Naive B cell (primary cell): ENCODE measurements at regions not wholly inside any gene's neighbourhood (a gene's known extent, or its start where the extent isn't known, plus 50 kb on each side); places are given as distances from the start of the nearest gene placed in this dataset.
A peak's percentile ranks its signal among the peaks of the same experiment; 100 is the strongest.

Source experiments
- ATAC-seq, 2 donors: fragments of 150-1000 bp; cut with Tn5 transposase; 2 replicates each; pipeline ENCODE4 v1.10.0; 2021; ENCODE audit warnings: low read depth in 2 of 2, mild to moderate bottlenecking in 2 of 2, moderate library complexity in 2 of 2
- DNase-seq: peaks from one replicate; pipeline ENCODE4 v3.0.0; 2022
- H3K27ac Mint-ChIP-seq, 6 donors: one replicate each; pipeline ENCODE4 v1.8.0; 2020 to 2022; ENCODE audit warnings: mild to moderate bottlenecking in 6 of 6, mixed read lengths in 6 of 6, moderate library complexity in 5 of 6, inconsistent platforms in 2 of 6
- H3K27me3 Mint-ChIP-seq, 3 donors: one replicate each; pipeline ENCODE4 v1.8.0; 2021 to 2022; ENCODE audit warnings: mixed read lengths in 3 of 3, mild to moderate bottlenecking in 1 of 3
- H3K36me3 Mint-ChIP-seq, 2 donors: one replicate each; pipeline ENCODE4 v1.8.0; 2020 to 2022; ENCODE audit warnings: mixed read lengths in 2 of 2, inconsistent platforms in 1 of 2, mild to moderate bottlenecking in 1 of 2
- H3K4me1 Mint-ChIP-seq, 3 donors: one replicate each; pipeline ENCODE4 v1.8.0; 2020 to 2022; ENCODE audit warnings: mixed read lengths in 3 of 3, inconsistent platforms in 1 of 3, mild to moderate bottlenecking in 1 of 3, moderate library complexity in 1 of 3
- H3K4me3 Mint-ChIP-seq, 8 donors: one replicate each; pipeline ENCODE4 v1.8.0; 2020 to 2022; ENCODE audit warnings: mild to moderate bottlenecking in 8 of 8, mixed read lengths in 8 of 8, moderate library complexity in 8 of 8, inconsistent platforms in 2 of 8
- H3K9me3 Mint-ChIP-seq, 7 donors: one replicate each; pipeline ENCODE4 v1.8.0; 2020 to 2022; ENCODE audit warnings: mixed read lengths in 7 of 7, mild to moderate bottlenecking in 5 of 7, inconsistent platforms in 2 of 7, moderate library complexity in 1 of 7

DNA sequence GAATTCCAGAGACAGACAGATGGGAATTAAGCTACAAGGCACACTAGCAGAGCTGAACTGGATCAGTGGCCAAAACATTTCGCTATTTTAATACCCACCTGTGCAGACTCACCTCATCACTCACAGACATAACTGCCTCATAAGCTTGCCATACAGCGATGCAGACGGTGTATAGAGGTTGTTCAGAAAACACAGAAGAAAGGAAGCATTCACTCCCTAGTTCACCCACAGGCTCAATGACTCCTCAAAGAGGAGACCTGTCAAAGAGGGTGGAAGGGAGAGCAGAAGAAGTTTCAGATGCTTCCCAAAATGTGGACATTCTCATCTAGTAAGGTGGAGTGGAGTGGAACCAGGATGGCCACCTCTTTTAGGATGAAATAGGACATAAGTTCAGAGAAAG, 81.7 kb upstream of the SPHKAP start:
- ATAC-seq (no peak), DNase-seq (no peak)
- H3K9me3 Mint-ChIP-seq: peaks cover 0 to 13% (median 7%) of the 10 kb centered on the region in 7 donors
- no peaks in the 10 kb centered on the region for H3K4me1 Mint-ChIP-seq
- no peaks in the 10 kb centered on the region for H3K27me3 Mint-ChIP-seq
- no peak overlapping the region for H3K4me3 Mint-ChIP-seq
- no peak overlapping the region for H3K27ac Mint-ChIP-seq
- no peaks in the 10 kb centered on the region for H3K36me3 Mint-ChIP-seq

- Mint-ChIP-seq H3K27ac (no peak overlapping the region), H3K36me3 (no peaks in the 10 kb centered on the region), H3K9me3 (peaks cover 0 to 9% (median 3%) of the 10 kb centered on the region in 7 donors), H3K27me3 (no peaks in the 10 kb centered on the region), H3K4me1 (no peaks in the 10 kb centered on the region), H3K4me3 (no peak overlapping the region)
- ATAC-seq (no peak), DNase-seq (no peak)
These were observed 80.1 kb upstream of the SPHKAP start for GRCh38 chr2:228261546-228261945.

DNA sequence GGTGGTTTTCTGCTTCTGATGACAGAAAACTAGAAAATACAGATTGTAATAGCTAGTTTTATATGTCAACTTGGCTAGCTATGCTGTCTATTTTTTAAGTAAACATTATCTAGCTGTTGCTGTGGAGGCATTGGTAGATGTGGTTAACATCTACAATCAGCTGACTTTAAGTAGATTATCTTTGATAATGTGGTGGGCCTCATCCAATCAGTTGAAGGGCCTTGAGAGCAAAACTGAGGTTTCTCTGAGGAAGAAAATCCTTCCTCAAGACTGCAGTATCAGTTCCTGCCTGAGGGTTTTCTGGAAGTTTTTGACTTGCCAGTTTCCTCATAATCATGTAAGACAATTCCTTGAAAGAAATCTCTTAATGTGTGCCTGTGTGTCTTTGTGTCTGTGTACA, 75.9 kb upstream of the SPHKAP start:
- ATAC-seq (no peak), DNase-seq (no peak)
- Mint-ChIP-seq H3K4me3 (no peak overlapping the region), H3K9me3 (peaks cover 0 to 9% (median 4%) of the 10 kb centered on the region in 7 donors), H3K4me1 (no peaks in the 10 kb centered on the region), H3K27ac (no peak overlapping the region), H3K27me3 (no peaks in the 10 kb centered on the region), H3K36me3 (no peaks in the 10 kb centered on the region)

DNA sequence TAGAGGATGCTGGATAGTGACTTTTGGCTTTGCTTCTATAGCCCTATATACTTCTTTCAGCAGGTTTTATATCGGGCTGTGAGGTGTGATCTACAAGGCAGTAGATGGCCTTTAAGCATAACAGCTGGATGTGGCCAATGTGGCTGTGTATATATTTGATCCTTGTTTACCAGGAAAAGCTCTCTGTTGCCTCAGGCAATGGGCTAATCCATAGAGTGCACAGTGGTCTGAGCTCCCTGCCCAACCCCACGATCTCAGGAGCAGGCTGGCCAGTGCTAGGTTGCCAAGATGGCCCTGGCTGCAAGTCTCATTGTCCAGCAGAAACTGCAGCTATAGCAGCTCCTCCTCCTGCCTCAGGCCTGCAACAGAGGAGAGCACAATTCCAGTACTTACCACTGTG, 72.3 kb upstream of the SPHKAP start:
- no peaks in the 10 kb centered on the region for H3K36me3 Mint-ChIP-seq
- DNase-seq (no peak), ATAC-seq (no peak)
- no peaks in the 10 kb centered on the region for H3K27me3 Mint-ChIP-seq
- H3K4me3 Mint-ChIP-seq: no peak overlapping the region
- no peak overlapping the region for H3K27ac Mint-ChIP-seq
- H3K4me1 Mint-ChIP-seq: no peaks in the 10 kb centered on the region
- H3K9me3 Mint-ChIP-seq: peaks cover 0 to 7% (median 0%) of the 10 kb centered on the region in 7 donors

GRCh38 chr2:228247335-228247734, 65.8 kb upstream of the SPHKAP start:
- Mint-ChIP-seq H3K36me3 (no peaks in the 10 kb centered on the region), H3K4me1 (no peaks in the 10 kb centered on the region), H3K9me3 (peaks cover 0 to 6% (median 4%) of the 10 kb centered on the region in 7 donors), H3K4me3 (no peak overlapping the region), H3K27me3 (no peaks in the 10 kb centered on the region), H3K27ac (no peak overlapping the region)
- DNase-seq: no peak
- ATAC-seq: no peak

DNA sequence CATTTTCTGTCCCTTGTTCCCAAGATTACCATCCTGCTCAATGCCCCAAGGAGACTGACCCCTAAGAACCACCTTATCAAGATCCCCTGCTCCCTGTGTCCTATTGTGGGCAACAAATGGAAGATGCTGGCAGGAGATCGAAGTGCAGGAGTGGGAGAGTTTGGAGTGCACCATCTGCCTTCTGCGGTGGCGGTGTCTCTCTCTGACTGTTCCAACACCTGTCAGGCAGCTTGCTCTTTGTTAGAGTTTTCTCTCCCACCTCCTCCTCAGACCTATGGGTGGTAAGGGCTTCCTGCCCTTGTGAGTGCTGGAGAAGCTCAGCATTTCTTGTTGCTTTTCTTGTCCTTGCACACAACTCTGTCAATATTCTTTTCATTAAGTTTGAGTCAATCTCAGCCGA, 64.1 kb upstream of the SPHKAP start:
- Mint-ChIP-seq H3K4me3 (no peak overlapping the region), H3K36me3 (no peaks in the 10 kb centered on the region), H3K4me1 (no peaks in the 10 kb centered on the region), H3K9me3 (peaks cover 0 to 6% (median 4%) of the 10 kb centered on the region in 7 donors), H3K27me3 (no peaks in the 10 kb centered on the region), H3K27ac (no peak overlapping the region)
- DNase-seq (no peak), ATAC-seq (no peak)

GRCh38 chr2:228242591-228242990, 61.1 kb upstream of the SPHKAP start:
- Mint-ChIP-seq H3K27me3 (no peaks in the 10 kb centered on the region), H3K4me1 (no peaks in the 10 kb centered on the region), H3K27ac (peak overlapping the region in 1 of 6 donors; percentile 21), H3K9me3 (peaks cover 0 to 7% (median 3%) of the 10 kb centered on the region in 7 donors), H3K4me3 (no peak overlapping the region), H3K36me3 (no peaks in the 10 kb centered on the region)
- no peak for ATAC-seq
- DNase-seq: no peak

DNA sequence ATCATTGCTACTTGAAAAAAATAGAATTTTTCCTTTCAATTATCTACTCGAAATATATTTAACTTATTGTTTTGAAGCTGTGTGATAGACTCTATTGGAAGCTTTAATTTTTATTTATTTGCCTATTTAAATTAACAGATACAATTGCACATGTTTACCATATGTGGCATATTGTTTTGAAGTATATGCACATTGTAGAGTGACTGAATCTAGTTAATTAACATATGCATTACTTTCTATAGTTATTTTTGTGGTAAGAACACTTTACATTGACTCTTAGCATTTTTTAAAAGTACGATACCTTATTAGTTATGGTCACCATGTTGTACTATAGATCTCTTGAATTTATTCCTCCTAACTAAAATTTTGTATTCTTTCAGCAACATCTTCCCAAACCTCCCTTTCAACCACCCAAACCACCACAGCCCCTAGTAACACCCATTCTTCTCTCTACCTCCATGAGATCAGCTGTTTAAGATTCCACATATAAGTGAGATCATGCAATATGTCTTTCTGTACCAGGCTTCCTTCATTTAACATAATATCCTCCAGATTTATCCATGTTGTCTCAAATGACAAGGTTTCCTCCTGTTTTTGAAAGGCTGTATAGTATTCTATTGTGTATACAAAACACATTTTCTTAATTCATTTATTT, 58.5 kb upstream of the SPHKAP start:
- no peak overlapping the region for H3K27ac Mint-ChIP-seq
- H3K27me3 Mint-ChIP-seq: no peaks in the 10 kb centered on the region
- no peaks in the 10 kb centered on the region for H3K4me1 Mint-ChIP-seq
- H3K9me3 Mint-ChIP-seq: peaks cover 0 to 15% (median 0%) of the 10 kb centered on the region in 7 donors
- H3K36me3 Mint-ChIP-seq: no peaks in the 10 kb centered on the region
- ATAC-seq (no peak), DNase-seq (no peak)
- H3K4me3 Mint-ChIP-seq: no peak overlapping the region

DNA sequence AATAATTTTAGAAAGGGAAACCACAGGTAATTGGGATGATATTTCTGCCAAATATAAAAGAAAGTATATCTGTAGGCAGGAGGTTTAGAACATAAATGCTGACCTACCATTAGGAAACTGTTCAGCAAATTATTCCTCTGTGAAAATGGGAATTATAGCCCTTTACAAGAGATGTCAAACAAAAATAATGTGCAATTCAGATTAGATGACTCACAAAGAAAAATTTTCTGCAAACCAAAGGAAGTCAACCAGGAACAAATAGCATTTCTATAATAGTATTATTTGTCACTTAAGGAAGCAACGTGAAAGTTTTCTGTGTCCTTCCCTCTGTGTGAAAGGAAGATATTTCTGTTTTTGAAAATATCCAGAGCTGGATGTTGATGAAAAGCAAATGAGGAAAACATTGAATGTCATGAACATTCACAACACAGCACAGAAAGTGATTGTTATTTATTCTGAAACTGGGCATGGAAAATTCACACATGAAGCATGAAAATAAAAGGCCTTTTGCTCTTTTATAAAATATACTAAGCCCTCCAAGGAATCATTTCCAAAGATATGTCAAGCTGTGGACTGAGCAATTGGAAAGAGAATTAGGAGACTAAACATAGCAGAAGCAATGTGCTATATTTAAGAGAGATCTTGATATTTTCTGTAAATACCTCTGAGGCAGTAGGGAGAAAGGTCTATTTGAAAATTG, 57.9 kb upstream of the SPHKAP start:
- no peaks in the 10 kb centered on the region for H3K27me3 Mint-ChIP-seq
- no peak overlapping the region for H3K4me3 Mint-ChIP-seq
- ATAC-seq (no peak), DNase-seq (no peak)
- H3K4me1 Mint-ChIP-seq: no peaks in the 10 kb centered on the region
- peaks cover 0 to 15% (median 0%) of the 10 kb centered on the region in 7 donors for H3K9me3 Mint-ChIP-seq
- no peak overlapping the region for H3K27ac Mint-ChIP-seq
- H3K36me3 Mint-ChIP-seq: no peaks in the 10 kb centered on the region
